ENCODE measurements at regions not wholly inside any gene's neighbourhood (a gene's known extent, or its start where the extent isn't known, plus 50 kb on each side); places are given as distances from the start of the nearest gene placed in this dataset.
"Not testable (repeated sequence)": the region's sequence is repeated elsewhere in the genome, so short reads cannot be mapped to it uniquely, and the experiment has no call there.

DNA sequence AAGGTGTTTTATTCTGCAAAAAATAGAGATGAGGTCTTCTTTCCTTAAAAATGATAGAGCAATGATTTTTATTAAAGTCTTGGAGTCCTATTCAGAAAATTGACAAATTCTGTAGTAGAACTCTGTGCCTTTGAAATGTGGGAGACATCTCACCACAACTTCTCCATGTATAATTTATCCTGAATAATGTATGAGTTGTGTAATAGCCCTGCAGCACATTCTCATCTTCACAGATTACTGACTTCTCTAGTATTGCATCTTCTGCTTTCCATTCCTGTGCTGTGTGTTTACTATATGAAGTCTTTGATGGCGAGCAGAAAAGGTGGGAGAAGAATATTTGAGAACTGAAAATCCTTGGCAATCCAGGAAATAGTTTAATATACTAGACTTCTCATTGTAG lies 255.6 kb downstream of the TTC6 start:
- no peak for DNase-seq

DNA sequence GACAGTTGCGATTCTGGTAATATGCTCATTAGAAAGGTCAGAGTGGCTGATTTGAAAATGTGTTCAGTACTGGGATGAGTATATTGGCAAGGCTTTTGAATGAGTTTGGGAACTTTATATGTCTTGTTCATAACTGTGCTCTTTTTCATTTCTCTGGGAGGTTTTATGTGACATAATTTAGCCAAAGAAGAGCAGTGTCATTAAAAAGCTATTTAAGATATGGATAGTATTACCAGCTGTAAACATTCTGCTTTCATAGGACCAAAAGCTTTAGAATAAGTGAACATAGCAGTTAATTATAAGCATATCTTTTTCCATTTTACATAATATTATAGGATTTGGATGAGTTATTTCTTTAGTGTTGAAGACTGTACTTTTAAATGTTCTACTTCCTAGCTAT lies 260.4 kb downstream of the TTC6 start:
- DNase-seq, result no peak

DNA sequence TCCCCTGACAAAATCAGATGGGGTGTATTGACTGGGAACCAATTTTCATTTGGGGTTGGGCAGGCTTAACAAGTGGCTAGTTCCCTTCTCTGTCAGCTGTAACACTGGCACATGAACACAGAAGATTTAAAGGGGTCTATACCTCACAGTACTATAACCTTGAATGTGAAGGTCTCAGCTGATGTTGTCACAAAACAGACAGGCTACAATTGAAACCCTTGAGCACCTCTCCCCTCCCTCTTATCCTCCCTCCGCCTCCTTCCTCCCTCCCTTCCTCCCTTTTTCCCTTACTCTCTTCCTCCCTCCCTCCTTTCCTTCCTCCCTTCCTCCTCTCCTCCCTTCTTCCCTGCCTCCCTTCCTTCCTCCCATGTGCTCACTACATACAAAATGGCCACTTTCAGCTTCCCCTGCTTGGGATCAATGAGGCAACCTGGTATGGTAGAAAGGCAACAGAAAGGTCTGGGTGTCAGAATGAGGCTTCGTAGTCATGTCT lies 262.4 kb downstream of the TTC6 start:
- DNase-seq, result no peak

DNA sequence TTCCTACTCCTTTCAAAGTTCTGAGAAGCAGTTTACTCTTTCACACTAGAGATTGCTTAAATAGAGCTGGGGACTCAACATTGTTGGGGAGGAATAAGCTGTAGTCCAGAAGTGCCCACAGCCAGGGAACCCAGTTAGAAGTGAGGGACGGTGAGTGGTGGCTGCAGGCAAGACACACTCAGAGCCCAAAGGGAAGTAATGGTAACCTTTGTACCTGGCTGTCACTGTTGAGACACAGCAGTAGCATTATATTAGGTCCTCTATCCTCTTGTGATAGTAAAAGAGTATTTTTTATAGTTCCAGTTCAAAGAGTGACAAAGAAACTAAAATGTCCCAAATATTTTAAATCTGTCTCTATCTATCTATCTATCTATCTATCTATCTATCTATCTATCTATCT lies 263.3 kb downstream of the TTC6 start:
- DNase-seq, result no peak

DNA sequence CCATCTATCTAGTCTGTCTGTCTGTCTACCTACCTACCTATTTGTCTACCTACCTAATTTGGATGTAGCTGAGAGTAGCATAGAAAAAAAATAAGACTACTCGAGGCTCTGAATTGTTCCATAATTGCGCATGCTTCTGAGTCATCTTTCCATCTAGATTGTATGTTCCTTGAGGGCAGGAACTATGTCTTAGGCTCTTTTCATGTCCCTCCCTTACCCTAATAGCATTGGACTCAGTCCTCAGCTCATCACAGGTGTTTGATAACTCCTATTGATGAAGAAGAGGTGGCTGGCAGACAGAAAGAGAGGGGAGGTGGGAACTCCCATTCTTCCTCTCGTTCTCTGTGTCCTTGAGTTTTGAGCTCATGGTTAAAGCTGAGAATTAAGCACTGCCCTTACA lies 263.7 kb downstream of the TTC6 start:
- DNase-seq, result no peak

DNA sequence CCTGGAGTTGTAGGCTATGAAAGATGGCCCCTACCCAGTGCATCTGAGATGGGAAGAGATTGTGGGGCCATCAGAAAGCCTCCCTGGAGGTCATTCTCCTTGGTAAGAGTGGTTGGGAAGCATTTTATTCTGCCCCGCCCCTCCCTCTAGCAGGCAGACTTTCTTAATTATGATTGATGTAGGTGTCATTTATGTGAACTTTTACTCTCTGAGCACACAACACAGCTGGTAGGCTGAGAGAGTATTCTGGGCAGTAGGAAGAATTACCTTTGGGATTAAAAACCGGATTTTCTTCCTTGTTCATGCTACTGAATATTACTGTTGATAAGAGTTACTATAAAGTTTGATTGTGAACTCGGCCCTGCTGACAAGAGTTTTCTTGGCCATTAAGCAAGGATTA lies 266.8 kb downstream of the TTC6 start:
- no peak for DNase-seq

DNA sequence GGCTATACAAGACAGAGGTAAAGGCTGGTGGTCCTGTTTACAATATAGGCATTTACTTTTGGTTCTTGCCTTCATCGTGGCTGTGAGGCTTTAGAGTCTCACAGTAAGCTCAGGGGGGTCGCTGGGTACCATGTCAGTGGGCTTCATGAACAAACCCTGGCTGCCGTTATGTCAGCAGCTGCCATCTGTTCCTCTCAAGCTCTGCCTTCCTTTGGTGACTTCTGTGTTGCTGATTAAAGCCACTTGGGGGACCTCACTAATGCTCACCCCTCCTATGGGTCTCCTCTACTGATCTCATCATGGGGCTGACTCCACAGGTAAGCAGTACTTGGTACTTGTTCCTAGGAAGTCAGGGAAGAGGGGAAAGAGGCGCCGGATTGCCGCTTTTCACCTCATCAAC lies 268.7 kb downstream of the TTC6 start:
- DNase-seq, result no peak

DNA sequence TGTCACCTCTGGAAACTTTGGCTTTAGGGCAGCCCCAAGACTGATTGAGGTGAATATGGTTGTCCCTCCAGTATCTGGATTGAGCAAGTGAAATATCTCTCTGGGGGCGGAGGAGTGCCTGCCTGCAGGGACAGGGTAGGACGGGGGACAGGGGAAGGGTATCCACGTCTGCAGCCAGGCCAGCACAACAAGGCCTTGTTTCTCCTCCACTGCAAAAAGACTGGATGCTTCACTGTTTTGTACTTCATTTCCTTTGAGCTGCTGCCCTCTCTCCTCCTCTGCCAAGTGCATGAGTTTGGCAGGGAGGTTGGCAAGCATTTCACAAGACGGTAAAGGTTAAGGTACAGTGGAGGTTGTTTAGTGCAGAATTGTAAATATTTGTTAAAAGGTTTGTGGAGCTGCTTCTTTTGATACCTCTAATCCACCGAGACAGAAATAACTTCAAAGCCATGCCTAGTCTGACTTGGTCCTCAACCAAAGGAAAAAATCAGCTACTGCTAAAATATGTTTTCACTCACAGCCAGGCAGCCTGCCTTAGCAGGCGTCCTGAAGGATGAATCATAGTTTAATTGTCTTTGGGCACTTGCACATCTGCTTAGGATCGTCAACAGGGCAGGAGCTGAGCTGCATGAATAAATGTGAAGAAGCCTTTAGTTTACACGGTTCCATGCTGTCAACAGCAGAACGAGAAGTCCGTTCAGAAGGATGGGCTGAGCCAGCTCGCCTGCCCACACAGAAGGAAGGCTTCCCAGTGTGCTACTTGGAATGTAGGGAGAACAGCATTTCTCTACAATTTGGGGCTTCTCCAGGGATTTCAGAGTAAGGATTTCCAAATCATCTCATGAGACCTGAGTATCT lies 269.7 kb downstream of the TTC6 start:
- no peak for DNase-seq

DNA sequence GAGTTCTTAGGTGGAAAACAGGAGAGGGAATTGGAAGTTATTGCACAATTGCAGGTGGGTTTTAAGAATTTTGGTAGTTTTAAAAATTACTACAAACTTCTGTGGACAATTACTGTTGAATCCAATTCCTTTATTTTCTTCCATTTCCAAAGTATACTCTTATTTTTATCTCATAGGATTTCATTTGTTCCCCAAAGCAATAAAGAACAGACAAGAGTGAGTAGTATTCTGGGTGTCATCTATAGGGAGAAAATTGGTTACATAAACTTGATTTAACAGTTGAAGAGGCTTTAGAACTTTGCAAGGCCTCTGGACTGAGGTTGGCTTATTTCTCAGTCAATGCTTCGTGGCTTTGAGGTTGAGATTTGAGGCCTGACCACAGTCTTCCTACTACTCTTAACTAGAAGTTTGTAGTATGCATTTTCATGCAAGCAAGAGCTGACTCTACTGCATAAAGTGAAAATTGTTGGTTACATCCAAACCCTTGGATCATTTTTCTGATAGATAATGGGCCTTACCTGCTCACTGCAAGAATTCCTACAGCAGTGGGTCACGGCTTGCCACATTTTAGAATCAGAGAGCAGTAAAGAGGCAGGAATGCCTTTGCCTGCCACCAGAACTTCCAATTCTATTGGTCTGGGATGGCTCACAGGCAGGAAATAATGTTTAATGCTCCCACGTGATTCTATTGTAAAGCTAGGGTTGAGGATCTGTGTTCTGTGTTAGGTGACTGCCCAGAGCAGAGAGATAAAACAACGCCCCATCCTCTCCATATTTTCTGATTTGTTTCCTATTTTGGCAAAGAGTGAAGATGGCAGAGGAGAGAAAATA lies 270.5 kb downstream of the TTC6 start:
- no peak for DNase-seq

DNA sequence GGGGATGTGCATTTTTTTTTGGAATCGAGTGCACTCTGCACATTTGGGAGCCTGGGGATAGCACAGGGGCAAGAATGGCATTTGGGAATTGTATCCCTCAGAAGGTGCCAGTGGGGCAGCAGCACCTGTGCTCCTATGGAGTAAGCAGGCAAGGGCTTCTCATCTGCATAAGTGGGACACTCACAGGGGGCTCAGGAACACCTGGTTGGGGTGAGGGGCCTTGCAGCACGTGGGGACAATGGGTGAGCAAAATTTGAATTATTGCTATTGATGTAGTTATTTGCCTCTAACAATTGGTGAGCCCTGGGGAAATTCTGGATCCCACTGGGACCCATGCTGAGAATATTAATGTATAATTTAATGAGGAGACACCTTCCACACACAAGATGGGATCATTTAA lies 274.2 kb downstream of the TTC6 start:
- no peak for DNase-seq

DNA sequence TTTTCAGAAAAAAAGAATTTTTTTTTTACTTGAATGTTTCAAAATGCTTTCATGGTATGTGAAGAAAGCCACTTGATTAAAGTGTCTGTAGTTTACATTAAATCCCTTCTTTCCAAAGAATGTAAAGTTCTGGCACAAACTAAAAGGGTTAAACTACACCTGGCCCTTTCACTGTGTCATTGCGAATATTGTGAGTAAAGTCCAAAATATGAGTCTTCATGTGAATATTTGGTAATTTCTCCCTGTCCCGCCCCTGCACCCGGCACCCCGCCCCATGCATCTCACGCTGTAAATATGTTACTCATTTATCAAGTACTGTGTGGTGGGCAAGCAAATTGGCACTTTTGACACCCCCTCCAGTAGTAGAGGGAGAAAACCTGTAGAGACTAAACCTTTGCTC lies 274.7 kb downstream of the TTC6 start:
- DNase-seq, result no peak

DNA sequence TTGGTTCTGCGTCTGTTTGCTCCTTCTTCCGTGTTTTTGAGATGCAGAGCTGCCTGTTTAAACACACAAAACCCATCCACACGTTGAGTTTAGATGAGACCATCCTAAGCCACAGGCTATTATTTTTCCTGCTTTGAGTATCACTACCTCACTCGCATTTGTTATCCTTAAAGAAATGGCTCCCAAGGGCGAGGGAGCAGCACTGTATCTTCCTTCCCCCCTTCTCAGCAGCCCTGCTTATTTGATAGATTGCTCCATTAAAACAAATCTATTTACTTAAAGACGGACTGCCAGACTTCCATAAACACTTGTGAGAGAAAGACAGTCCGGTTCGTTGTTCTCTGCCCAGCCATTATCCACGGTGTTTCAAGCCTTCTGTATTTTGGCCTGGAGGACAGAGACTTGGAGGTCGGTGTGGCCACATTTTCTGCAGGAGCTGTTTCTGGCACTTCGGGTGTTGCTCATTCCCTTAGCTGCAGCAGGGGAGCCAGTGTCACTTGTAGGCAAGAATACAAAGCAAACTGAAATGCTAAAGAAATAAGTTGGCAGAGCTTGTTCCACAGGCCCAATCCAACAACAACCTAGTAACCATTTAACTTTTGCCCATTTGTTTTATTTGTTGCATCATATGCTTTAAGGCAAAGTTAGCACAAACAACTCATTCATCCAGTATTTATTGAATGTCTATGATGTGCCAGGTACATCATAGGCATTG lies 275.4 kb downstream of the TTC6 start:
- DNase-seq, result no peak

DNA sequence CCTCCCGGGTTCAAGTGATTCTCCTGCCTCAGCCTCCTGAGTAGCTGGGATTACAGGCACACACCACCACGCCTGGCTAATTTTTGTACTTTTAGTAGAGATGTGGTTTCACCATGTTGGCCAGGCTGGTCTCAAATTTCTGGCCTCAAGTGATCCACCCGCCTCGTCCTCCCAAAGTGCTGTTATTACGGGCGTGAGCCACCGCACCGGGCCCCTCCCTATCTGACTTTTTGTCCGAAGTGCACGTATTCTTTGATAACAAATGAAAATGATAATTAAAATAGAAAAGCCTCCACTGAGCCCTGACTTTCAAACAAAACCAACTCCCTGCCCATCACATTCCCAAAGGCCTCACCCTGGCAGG lies 278.6 kb downstream of the TTC6 start:
- not testable (repeated sequence) for DNase-seq

DNA sequence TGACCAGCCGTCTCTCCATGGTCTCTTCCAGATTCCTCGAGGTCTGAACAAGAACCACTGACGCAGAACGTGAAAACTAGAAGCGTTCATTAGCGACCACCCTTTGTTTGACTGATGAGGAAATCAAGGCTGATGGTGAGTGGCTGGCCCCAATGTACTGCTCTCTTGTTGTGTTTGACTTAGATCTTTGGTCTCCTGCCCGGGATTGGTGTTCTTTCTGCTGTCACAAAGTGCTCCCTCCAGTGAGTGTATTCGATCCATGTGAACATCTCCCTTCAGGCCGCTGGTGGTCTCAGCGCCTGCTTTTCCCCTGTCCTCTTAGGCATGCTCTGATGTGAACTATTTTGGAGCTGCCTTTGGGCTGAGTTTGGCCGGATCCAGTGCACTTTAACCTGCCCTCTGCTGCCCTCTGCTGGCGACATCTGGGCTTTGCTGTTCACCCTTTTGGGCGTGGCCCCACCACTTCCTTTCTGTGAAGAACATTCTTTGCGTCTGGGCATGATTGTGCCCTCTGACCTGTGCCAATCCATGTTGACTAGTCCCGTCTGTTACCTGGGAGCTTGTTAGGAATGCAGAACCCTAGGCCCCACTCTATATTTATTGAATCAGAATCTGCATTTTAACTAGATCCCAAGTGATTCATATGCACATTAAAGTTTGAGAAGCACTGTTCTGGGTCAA lies 279.1 kb downstream of the TTC6 start:
- peak; percentile 79 for DNase-seq

DNA sequence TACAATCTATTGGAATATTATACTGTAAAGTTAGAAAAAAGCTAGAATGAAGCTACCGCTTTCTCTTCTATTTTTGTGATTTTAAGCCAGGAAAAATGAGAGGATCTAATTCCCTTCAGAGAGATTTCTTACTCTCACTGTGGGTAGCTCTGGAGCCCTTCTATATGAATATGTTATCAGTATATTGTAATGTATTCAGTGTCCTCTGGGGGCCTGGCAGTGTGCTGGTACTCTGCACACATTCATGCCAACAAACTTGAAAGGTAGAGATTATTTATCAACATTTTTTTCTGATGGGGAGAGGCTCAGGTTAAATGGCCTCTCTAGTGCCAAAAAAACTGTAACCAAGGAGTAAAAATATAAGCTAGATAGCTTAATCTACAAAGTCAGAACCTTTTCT lies 292.8 kb downstream of the TTC6 start:
- DNase-seq, result no peak

DNA sequence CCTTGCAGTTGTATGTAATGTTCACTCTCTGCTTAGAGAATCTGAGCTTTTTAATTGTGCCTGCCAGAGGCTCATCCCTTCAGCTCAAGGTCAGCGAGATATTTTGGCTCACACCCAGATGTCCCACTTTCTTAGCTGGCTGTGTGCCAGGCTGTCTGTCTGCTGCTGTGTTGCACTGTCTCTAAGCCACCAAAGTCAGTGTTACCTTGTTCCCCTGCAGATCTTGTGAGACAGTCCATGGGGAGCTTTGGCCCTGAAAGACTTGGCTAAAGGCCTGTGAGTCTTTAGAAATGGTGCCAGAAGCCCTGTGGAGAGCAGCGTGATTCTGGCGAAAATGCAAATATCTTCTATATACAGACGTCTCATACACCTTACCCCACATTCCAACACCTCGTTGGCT lies 293.7 kb downstream of the TTC6 start:
- DNase-seq, result peak; percentile 32

DNA sequence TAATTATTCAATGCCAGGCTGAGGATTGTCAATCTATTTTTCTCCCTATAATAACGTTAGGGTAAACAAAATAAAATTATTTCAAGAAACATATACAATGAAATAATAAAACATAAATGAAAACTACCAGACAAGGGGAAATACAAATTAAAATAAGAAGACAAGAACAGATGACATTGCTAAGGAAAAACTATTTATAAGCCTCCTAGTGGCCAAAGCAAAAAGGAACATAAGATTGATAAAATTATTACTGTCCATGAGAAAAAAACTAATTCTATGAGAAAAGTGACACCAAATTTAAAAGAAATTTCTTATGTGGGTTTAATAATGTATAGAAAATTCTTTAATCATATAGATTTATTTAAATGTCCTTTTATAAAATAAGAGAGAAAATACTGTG lies 294.7 kb downstream of the TTC6 start:
- no peak for DNase-seq

DNA sequence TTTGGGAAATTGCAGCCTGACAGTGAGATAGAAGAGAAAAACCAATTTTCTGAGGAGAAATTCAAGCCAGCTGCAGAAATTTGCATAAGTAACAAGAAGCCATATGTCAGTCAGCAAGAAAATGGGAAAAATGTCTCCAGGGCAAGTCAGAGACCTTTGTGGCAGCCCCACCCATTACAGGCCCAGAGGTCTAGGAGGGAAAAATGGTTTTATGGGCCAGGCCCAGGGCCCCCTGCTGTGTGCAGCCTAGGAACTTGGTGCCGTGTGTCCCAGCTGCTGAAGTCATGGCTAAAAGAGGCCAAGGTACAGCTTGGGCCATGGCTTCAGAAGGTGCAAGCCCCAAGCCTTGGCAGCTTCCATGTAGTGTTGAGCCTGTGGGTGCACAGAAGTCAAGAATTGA lies 296.1 kb downstream of the TTC6 start:
- not testable (repeated sequence) for DNase-seq

DNA sequence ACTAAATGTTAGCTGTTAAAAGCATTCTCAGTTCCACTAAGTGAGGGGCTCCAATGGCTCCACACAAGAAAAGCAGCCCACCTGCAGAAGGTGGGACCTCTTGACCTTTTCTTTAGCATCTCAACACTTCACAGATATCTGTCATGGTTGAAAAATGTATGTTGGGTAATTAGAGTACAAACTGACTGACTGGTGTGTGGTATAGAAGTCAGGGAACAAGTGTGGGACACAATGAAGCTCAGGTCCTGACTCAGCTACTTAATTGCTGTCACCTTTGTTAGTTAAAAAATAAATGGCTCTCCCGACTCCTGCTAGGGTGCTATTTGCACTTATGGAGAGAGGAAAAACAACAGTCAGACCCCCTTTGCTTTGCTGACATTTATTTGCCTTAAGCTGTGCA lies 299.0 kb downstream of the TTC6 start:
- no peak for DNase-seq

DNA sequence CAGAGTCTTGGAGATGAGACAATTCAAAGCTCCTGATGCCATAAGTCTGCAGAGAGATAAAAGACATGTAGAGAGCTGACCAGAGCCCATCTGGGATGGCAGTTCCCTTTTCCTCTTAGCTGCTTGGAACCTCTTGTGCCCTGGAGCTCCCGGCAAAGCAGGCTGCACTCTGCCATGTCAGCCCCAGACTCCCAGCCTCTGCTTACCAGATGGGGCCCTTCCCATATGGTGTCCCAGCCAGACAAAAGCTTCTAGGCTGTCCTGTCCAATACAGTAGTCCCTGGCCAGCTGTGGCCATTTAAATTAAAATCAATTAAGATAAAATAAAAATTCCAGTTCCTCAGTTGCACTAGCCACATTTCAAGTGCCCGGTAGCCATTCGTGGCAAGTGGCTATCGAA lies 303.9 kb downstream of the TTC6 start:
- DNase-seq, result no peak

DNA sequence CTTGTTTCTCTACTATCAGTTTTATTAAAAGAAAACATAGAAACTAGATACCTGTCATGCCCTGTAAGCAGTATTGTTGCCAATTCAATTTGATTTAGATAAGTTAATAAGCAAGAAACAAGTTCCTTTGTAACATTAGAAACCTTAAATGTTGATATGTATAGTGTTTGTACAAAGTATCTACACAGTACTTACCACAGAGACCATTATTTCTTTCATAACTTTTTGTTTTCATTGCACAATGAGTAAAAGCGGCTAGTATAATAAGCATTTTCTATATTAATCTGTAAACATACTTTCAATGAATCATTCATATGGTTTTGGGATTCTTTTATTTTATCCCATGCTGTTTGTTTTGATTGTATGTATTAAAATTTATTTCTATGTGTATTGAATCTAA lies 305.1 kb downstream of the TTC6 start:
- no peak for DNase-seq

DNA sequence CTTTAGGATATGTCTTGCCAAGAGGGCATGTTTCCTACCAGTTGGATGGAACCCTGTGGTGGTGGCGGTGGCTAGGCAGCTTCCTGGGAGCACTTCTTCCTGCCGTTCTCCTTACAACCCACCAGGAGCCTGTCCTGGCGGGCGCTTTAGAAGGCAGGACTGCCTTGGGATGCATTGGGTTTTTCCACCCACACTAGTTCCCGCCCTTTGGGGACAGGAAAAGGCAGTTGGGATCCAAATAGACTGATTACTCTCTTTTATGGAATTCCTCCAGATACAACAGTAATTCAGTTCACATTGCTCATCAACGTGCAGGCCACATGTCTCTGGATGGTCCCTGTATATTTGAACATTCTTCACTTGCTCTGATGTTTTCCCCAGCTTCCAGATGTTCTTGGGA lies 305.7 kb upstream of the SSTR1 start:
- DNase-seq, result no peak
